Esophagus (tissue), 2 donors: ENCODE measurements at regions not wholly inside any gene's neighbourhood (a gene's known extent, or its start where the extent isn't known, plus 50 kb on each side); places are given as distances from the start of the nearest gene placed in this dataset.
"Not testable (repeated sequence)": the region's sequence is repeated elsewhere in the genome, so short reads cannot be mapped to it uniquely, and the experiment has no call there.

Source experiments
- H3K27ac ChIP-seq, 2 donors: one replicate each; pipeline ENCODE4 v1.5.1; 2013; ENCODE audit warnings: low read depth in 2 of 2, mild to moderate bottlenecking in 2 of 2, inconsistent platforms in 1 of 2, low read length in 1 of 2, moderate library complexity in 1 of 2
- H3K27me3 ChIP-seq, 2 donors: one replicate each; pipeline ENCODE4 v1.6.1; 2013; ENCODE audit warnings: low read length in 2 of 2, control low read depth in 1 of 2, mild to moderate bottlenecking in 1 of 2; ENCODE audit not compliant: insufficient read depth in 2 of 2, control insufficient read depth in 1 of 2
- H3K36me3 ChIP-seq, 2 donors: one replicate each; pipeline ENCODE4 v1.6.1; 2013; ENCODE audit warnings: low read length in 1 of 2; ENCODE audit not compliant: control insufficient read depth in 2 of 2, insufficient read depth in 2 of 2
- H3K4me1 ChIP-seq, 2 donors: one replicate each; pipeline ENCODE4 v1.6.1; 2013; ENCODE audit warnings: low read length in 1 of 2; ENCODE audit not compliant: control insufficient read depth in 2 of 2, insufficient read depth in 2 of 2
- H3K4me3 ChIP-seq, 2 donors: one replicate each; pipeline ENCODE4 v1.5.1; 2013; ENCODE audit warnings: low read length in 2 of 2, mild to moderate bottlenecking in 2 of 2, low read depth in 1 of 2, moderate library complexity in 1 of 2
- H3K9me3 ChIP-seq, 2 donors: one replicate each; pipeline ENCODE4 v1.6.1; 2013; ENCODE audit warnings: mild to moderate bottlenecking in 2 of 2, low read depth in 1 of 2, low read length in 1 of 2, moderate library complexity in 1 of 2; ENCODE audit not compliant: control insufficient read depth in 2 of 2, insufficient read depth in 1 of 2
- whole genome bisulfite sequencing, 2 donors: extraction: QIAGEN DNeasy Blood & Tissue Kit; methylation state at CpG; one replicate each; pipeline ENCODE4 v1.1.7; 2013; 5-methylcytosine and 5-hydroxymethylcytosine counted together
- donor health status: healthy with polysubstance abuse.
- donor health status: Bipolar disorder and iron deficiency.

- no peaks in the 10 kb centered on the region for H3K4me1 ChIP-seq
- no peaks in the 10 kb centered on the region for H3K36me3 ChIP-seq
- H3K9me3 ChIP-seq, result peaks cover 0 to 3% of the 10 kb centered on the region in 2 donors
- WGBS, 2 donors, result 95 to 96% methylated on average over 1 of the region's 1 CpG
- H3K27me3 ChIP-seq, result no peaks in the 10 kb centered on the region
- no peak overlapping the region for H3K27ac ChIP-seq
- no peak overlapping the region for H3K4me3 ChIP-seq
Measured at GRCh38 chr16:49955858-49956257, 69.2 kb upstream of the CNEP1R1 start.

- Histone ChIP-seq H3K36me3 (no peaks in the 10 kb centered on the region), H3K4me3 (no peak overlapping the region), H3K27me3 (no peaks in the 10 kb centered on the region), H3K4me1 (no peaks in the 10 kb centered on the region), H3K9me3 (peaks cover 0 to 3% of the 10 kb centered on the region in 2 donors), H3K27ac (no peak overlapping the region)
- 86 to 87% methylated on average over 4 of the region's 4 CpGs for WGBS, 2 donors
Measured at GRCh38 chr16:49956915-49957314, 68.1 kb upstream of the CNEP1R1 start.

GRCh38 chr16:49958448-49958847 lies 66.6 kb upstream of the CNEP1R1 start:
- no peaks in the 10 kb centered on the region for H3K36me3 ChIP-seq
- no peaks in the 10 kb centered on the region for H3K9me3 ChIP-seq
- no peaks in the 10 kb centered on the region for H3K4me1 ChIP-seq
- no peaks in the 10 kb centered on the region for H3K27me3 ChIP-seq
- 69 to 70% methylated on average over 3 of the region's 3 CpGs for WGBS, 2 donors
- no peak overlapping the region for H3K4me3 ChIP-seq
- no peak overlapping the region for H3K27ac ChIP-seq

GRCh38 chr16:49959552-49960277 lies 65.3 kb upstream of the CNEP1R1 start:
- no peak overlapping the region for H3K4me3 ChIP-seq
- H3K4me1 ChIP-seq, result no peaks in the 10 kb centered on the region
- no peaks in the 10 kb centered on the region for H3K9me3 ChIP-seq
- H3K36me3 ChIP-seq, result no peaks in the 10 kb centered on the region
- H3K27ac ChIP-seq, result no peak overlapping the region
- 80 to 84% methylated on average over 11 of the region's 11 CpGs for WGBS, 2 donors
- no peaks in the 10 kb centered on the region for H3K27me3 ChIP-seq

- Histone ChIP-seq H3K4me1 (no peaks in the 10 kb centered on the region), H3K9me3 (no peaks in the 10 kb centered on the region), H3K27me3 (no peaks in the 10 kb centered on the region), H3K27ac (no peak overlapping the region), H3K4me3 (no peak overlapping the region), H3K36me3 (no peaks in the 10 kb centered on the region)
- 32 to 39% methylated on average over 3 of the region's 3 CpGs for WGBS, 2 donors
Measured at GRCh38 chr16:49961089-49961488, 63.9 kb upstream of the CNEP1R1 start.

- H3K27me3 ChIP-seq, H3K9me3 ChIP-seq, H3K4me3 ChIP-seq, H3K36me3 ChIP-seq, H3K4me1 ChIP-seq, H3K27ac ChIP-seq: not testable (repeated sequence)
- 96 to 97% methylated on average over 6 of the region's 6 CpGs for WGBS, 2 donors
Measured at GRCh38 chr16:49962566-49962965, 62.5 kb upstream of the CNEP1R1 start.

- Histone ChIP-seq H3K27ac (no peak overlapping the region), H3K36me3 (no peaks in the 10 kb centered on the region), H3K27me3 (no peaks in the 10 kb centered on the region), H3K4me3 (no peak overlapping the region), H3K4me1 (no peaks in the 10 kb centered on the region), H3K9me3 (no peaks in the 10 kb centered on the region)
- WGBS, 2 donors, result 81 to 89% methylated on average over 4 of the region's 4 CpGs
Measured at GRCh38 chr16:49964316-49964715, 60.7 kb upstream of the CNEP1R1 start.

- H3K4me3 ChIP-seq, result no peak overlapping the region
- no peaks in the 10 kb centered on the region for H3K27me3 ChIP-seq
- H3K36me3 ChIP-seq, result no peaks in the 10 kb centered on the region
- no peaks in the 10 kb centered on the region for H3K4me1 ChIP-seq
- no peak overlapping the region for H3K27ac ChIP-seq
- 72 to 78% methylated on average over 2 of the region's 2 CpGs for WGBS, 2 donors
- H3K9me3 ChIP-seq, result no peaks in the 10 kb centered on the region
Measured at GRCh38 chr16:49964973-49965372, 60.1 kb upstream of the CNEP1R1 start.

- no peaks in the 10 kb centered on the region for H3K36me3 ChIP-seq
- WGBS, 2 donors, result 80 to 82% methylated on average over 6 of the region's 6 CpGs
- H3K4me3 ChIP-seq, result no peak overlapping the region
- no peaks in the 10 kb centered on the region for H3K4me1 ChIP-seq
- H3K9me3 ChIP-seq, result no peaks in the 10 kb centered on the region
- H3K27ac ChIP-seq, result no peak overlapping the region
- no peaks in the 10 kb centered on the region for H3K27me3 ChIP-seq
Measured at GRCh38 chr16:49967012-49967559, 57.9 kb upstream of the CNEP1R1 start.
